Naive thymus-derived CD4-positive, alpha-beta T cell (primary cell): ENCODE measurements at regions not wholly inside any gene's neighbourhood (a gene's known extent, or its start where the extent isn't known, plus 50 kb on each side); places are given as distances from the start of the nearest gene placed in this dataset.

ENCODE experiments used
- ATAC-seq: fragments of 150-1000 bp; cut with Tn5 transposase; 2 replicates; pipeline ENCODE4 v1.10.0; 2021; ENCODE audit warnings: mild to moderate bottlenecking, moderate library complexity
- CTCF ChIA-PET: fragments of 350-600 bp; sonication (Branson Sonifier 250); formaldehyde crosslinking; loops from one replicate; lab custom pipeline; 2021; ENCODE audit warnings: antibody characterized with exemption; lab: Charles Lee
- POLR2A ChIA-PET: fragments of 350-600 bp; sonication (Branson Sonifier 250); formaldehyde crosslinking; loops from one replicate; lab custom pipeline; 2021; ENCODE audit warnings: antibody characterized with exemption, inconsistent platforms; lab: Charles Lee
- DNase-seq, 9 donors: peaks; one replicate each; pipeline versions ENCODE4 v3.0.0 to v3.0.0-alpha.2; 2020 to 2022; ENCODE audit warnings: mixed read lengths in 1 of 9
- H3K27ac ChIP-seq: one replicate; pipeline ENCODE4 v1.7.0; 2013; ENCODE audit warnings: mild to moderate bottlenecking, low read depth, low read length, moderate library complexity
- H3K27me3 ChIP-seq, 2 donors: one replicate each; pipeline ENCODE4 v1.7.0; 2013; ENCODE audit warnings: low read length in 2 of 2, mild to moderate bottlenecking in 2 of 2, moderate library complexity in 2 of 2; ENCODE audit not compliant: control insufficient read depth in 2 of 2, insufficient read depth in 2 of 2
- H3K36me3 ChIP-seq, 3 experiments: 1 replicate in 2 of 3; 2 replicates in 1 of 3; pipeline ENCODE4 v1.7.0; 2013; ENCODE audit warnings: low read length in 3 of 3, mild to moderate bottlenecking in 3 of 3, moderate library complexity in 1 of 3; ENCODE audit not compliant: insufficient read depth in 3 of 3, control insufficient read depth in 2 of 3
- H3K4me1 ChIP-seq, 2 donors: one replicate each; pipeline ENCODE4 v1.7.0; 2013; ENCODE audit warnings: low read length in 2 of 2, mild to moderate bottlenecking in 2 of 2, moderate library complexity in 1 of 2; ENCODE audit not compliant: control insufficient read depth in 2 of 2, insufficient read depth in 2 of 2
- H3K4me3 ChIP-seq: 2 replicates; pipeline ENCODE4 v1.7.0; 2013; ENCODE audit warnings: mild to moderate bottlenecking, low read length
- H3K9me3 ChIP-seq, 3 experiments: 1 replicate in 2 of 3; 2 replicates in 1 of 3; pipeline ENCODE4 v1.7.0; 2013; ENCODE audit warnings: low read length in 3 of 3; ENCODE audit not compliant: control insufficient read depth in 2 of 3
- H3K27ac Mint-ChIP-seq, 9 donors: one replicate each; pipeline ENCODE4 v1.8.0; 2020 to 2022; ENCODE audit warnings: mixed read lengths in 9 of 9, mild to moderate bottlenecking in 8 of 9, moderate library complexity in 5 of 9, inconsistent platforms in 2 of 9
- H3K27me3 Mint-ChIP-seq, 5 donors: one replicate each; pipeline ENCODE4 v1.8.0; 2021 to 2022; ENCODE audit warnings: mixed read lengths in 5 of 5, mild to moderate bottlenecking in 1 of 5
- H3K36me3 Mint-ChIP-seq, 5 donors: one replicate each; pipeline ENCODE4 v1.8.0; 2020 to 2022; ENCODE audit warnings: mixed read lengths in 5 of 5, mild to moderate bottlenecking in 3 of 5, inconsistent platforms in 1 of 5
- H3K4me1 Mint-ChIP-seq, 7 donors: one replicate each; pipeline ENCODE4 v1.8.0; 2020 to 2022; ENCODE audit warnings: mixed read lengths in 7 of 7, mild to moderate bottlenecking in 3 of 7, inconsistent platforms in 1 of 7
- H3K4me3 Mint-ChIP-seq, 10 donors: one replicate each; pipeline ENCODE4 v1.8.0; 2020 to 2022; ENCODE audit warnings: mild to moderate bottlenecking in 10 of 10, mixed read lengths in 10 of 10, moderate library complexity in 6 of 10, inconsistent platforms in 2 of 10
- H3K9me3 Mint-ChIP-seq, 11 donors: one replicate each; pipeline ENCODE4 v1.8.0; 2020 to 2022; ENCODE audit warnings: mixed read lengths in 11 of 11, mild to moderate bottlenecking in 4 of 11, inconsistent platforms in 1 of 11, moderate library complexity in 1 of 11
- intact Hi-C, 2 donors: fragments of 100-400 bp; cut with micrococcal nuclease; formaldehyde crosslinking; loops; one replicate each; pipeline ENCODE4 v1.15.1; 2023

DNA sequence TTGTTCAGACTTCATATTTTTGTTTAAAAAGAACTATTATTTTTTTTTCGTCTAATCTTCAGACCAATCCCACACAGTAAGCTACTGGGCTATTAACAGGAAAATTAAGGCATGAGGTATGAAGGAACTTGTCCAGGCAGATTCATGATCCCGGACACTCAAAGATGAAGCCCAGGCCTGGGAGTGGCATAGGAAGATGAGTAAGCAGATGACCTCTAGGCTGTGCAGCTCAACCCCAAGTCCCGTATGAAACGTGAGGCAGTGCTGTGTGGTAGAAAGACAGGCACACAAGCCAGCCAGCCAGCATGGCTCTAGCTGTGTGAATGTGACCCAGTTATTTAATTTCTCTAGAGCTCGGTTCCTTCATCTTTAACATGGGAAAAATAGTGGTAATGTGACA lies 231.9 kb downstream of the CLIC5 start:
- ATAC-seq: no peak
- CTCF ChIA-PET: no interaction called here
- H3K4me3 Mint-ChIP-seq: no peak overlapping the region
- Histone ChIP-seq H3K4me1 (no peaks in the 10 kb centered on the region), H3K9me3 (no peaks in the 10 kb centered on the region), H3K4me3 (no peak overlapping the region), H3K27ac (no peak overlapping the region), H3K27me3 (no peaks in the 10 kb centered on the region), H3K36me3 (no peaks in the 10 kb centered on the region)
- H3K9me3 Mint-ChIP-seq: peaks cover 0 to 3% (median 0%) of the 10 kb centered on the region in 11 donors
- H3K4me1 Mint-ChIP-seq: no peaks in the 10 kb centered on the region
- no peak overlapping the region for H3K27ac Mint-ChIP-seq
- H3K27me3 Mint-ChIP-seq: no peaks in the 10 kb centered on the region
- DNase-seq: no peak
- no peaks in the 10 kb centered on the region for H3K36me3 Mint-ChIP-seq
- intact Hi-C loops: no loop called here
- POLR2A ChIA-PET: interaction anchor here (0.9 kb wide), 1 partner anchor 56 kb away, joined by 3 read pairs; no protein-coding TSS in a partner anchor

DNA sequence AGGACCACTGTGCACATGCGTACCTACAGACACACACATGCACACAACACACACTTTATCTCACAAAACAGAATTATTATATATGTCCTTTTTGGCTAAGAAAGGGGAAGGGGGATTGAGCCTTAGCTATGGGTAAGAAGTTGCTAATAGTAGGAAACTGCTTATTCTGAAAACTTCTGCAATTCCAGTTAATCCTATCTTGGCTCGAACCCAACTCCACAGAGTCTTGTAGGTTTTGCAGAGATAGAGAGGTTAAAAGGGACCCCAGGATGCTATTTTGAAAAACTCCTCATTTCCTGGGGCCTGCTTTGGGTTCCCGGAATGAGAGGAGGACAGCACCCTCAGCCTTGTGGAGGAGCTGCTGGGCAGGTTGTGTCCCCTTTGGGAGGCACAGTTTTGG lies 233.8 kb downstream of the CLIC5 start:
- Mint-ChIP-seq H3K36me3 (no peaks in the 10 kb centered on the region), H3K4me3 (no peak overlapping the region), H3K9me3 (peaks cover 0 to 3% (median 0%) of the 10 kb centered on the region in 11 donors), H3K27me3 (no peaks in the 10 kb centered on the region), H3K4me1 (no peaks in the 10 kb centered on the region), H3K27ac (no peak overlapping the region)
- no peaks in the 10 kb centered on the region for H3K9me3 ChIP-seq
- no peak overlapping the region for H3K4me3 ChIP-seq
- ChIA-PET POLR2A (no interaction called here), CTCF (no interaction called here)
- ATAC-seq (no peak), DNase-seq (no peak)
- no peaks in the 10 kb centered on the region for H3K27me3 ChIP-seq
- no peaks in the 10 kb centered on the region for H3K4me1 ChIP-seq
- H3K27ac ChIP-seq: no peak overlapping the region
- no peaks in the 10 kb centered on the region for H3K36me3 ChIP-seq
- intact Hi-C loops: no loop called here

- no peak overlapping the region for H3K27ac Mint-ChIP-seq
- H3K4me1 Mint-ChIP-seq: no peaks in the 10 kb centered on the region
- CTCF ChIA-PET: no interaction called here
- peaks cover 0 to 3% (median 0%) of the 10 kb centered on the region in 11 donors for H3K9me3 Mint-ChIP-seq
- no peak for ATAC-seq
- intact Hi-C loops: no loop called here
- Histone ChIP-seq H3K4me3 (no peak overlapping the region), H3K9me3 (no peaks in the 10 kb centered on the region), H3K27ac (no peak overlapping the region), H3K36me3 (no peaks in the 10 kb centered on the region), H3K4me1 (no peaks in the 10 kb centered on the region), H3K27me3 (no peaks in the 10 kb centered on the region)
- H3K27me3 Mint-ChIP-seq: no peaks in the 10 kb centered on the region
- no peak for DNase-seq
- no peaks in the 10 kb centered on the region for H3K36me3 Mint-ChIP-seq
- H3K4me3 Mint-ChIP-seq: no peak overlapping the region
- POLR2A ChIA-PET: interaction anchor here (0.6 kb wide), 1 partner anchor 352 kb away, joined by 4 read pairs; no protein-coding TSS in a partner anchor
Measured at GRCh38 chr6:45780523-45780922, 235.1 kb downstream of the CLIC5 start.

- no peak overlapping the region for H3K4me3 ChIP-seq
- H3K36me3 ChIP-seq: no peaks in the 10 kb centered on the region
- ChIA-PET CTCF (no interaction called here), POLR2A (no interaction called here)
- no peaks in the 10 kb centered on the region for H3K9me3 ChIP-seq
- no peaks in the 10 kb centered on the region for H3K27me3 ChIP-seq
- no peak for ATAC-seq
- Mint-ChIP-seq H3K36me3 (peaks cover 0 to 2% (median 0%) of the 10 kb centered on the region in 5 donors), H3K4me3 (no peak overlapping the region), H3K4me1 (no peaks in the 10 kb centered on the region), H3K9me3 (peaks cover 0 to 8% (median 1%) of the 10 kb centered on the region in 11 donors), H3K27ac (no peak overlapping the region), H3K27me3 (peaks cover 4 to 14% (median 6%) of the 10 kb centered on the region in 5 donors)
- no peak for DNase-seq
- no peaks in the 10 kb centered on the region for H3K4me1 ChIP-seq
- no peak overlapping the region for H3K27ac ChIP-seq
- intact Hi-C loops: no loop called here
Measured at GRCh38 chr6:45775026-45775697, 240.5 kb downstream of the CLIC5 start.

- no peak for ATAC-seq
- intact Hi-C loops: no loop called here
- Histone ChIP-seq H3K4me1 (no peaks in the 10 kb centered on the region), H3K27me3 (no peaks in the 10 kb centered on the region), H3K4me3 (no peak overlapping the region), H3K9me3 (no peaks in the 10 kb centered on the region), H3K27ac (no peak overlapping the region), H3K36me3 (no peaks in the 10 kb centered on the region)
- POLR2A ChIA-PET: no interaction called here
- Mint-ChIP-seq H3K27ac (no peak overlapping the region), H3K9me3 (peaks cover 0 to 12% (median 4%) of the 10 kb centered on the region in 11 donors), H3K27me3 (peaks cover 4 to 14% (median 6%) of the 10 kb centered on the region in 5 donors), H3K4me1 (no peaks in the 10 kb centered on the region), H3K36me3 (peaks cover 0 to 5% (median 0%) of the 10 kb centered on the region in 5 donors), H3K4me3 (no peak overlapping the region)
- DNase-seq: no peak
- CTCF ChIA-PET: interaction anchor here (0.6 kb wide), 1 partner anchor 164 kb away, joined by 3 read pairs; no protein-coding TSS in a partner anchor
Measured at GRCh38 chr6:45773906-45774305, 241.8 kb downstream of the CLIC5 start.

DNA sequence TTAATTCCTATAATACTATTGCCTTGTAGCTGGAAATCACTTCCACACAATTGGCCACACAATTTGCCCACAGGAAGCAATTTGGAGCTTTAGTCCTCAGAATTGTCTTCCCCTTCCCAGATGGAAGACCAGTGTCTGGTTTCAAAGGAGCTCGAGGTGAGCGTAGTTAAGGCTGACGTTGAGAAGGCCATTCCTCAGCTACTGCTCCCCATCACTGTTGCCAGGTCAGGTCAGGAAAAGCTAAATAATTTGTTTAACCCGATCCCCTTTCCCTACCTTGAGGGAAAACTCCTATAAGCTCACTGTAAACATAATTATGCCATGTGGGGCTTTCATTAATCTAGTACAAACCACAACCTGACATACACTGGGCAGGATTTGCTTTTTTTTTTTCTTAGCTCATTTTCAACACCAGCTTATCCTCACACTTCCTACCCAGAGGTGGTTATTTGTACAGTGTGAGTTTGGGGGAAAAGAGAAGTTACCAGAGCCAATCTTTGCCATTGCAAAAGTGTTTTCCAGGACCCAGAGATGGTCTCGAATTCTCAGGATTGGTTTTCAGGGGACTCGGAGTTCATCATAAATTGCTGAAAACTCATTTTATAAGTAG lies 242.7 kb downstream of the CLIC5 start:
- peaks cover 4 to 14% (median 6%) of the 10 kb centered on the region in 5 donors for H3K27me3 Mint-ChIP-seq

More for the DNA sequence above, 242.7 kb downstream of the CLIC5 start:
- Histone ChIP-seq H3K9me3 (no peaks in the 10 kb centered on the region), H3K27me3 (no peaks in the 10 kb centered on the region), H3K4me1 (no peaks in the 10 kb centered on the region), H3K4me3 (no peak overlapping the region), H3K27ac (no peak overlapping the region), H3K36me3 (no peaks in the 10 kb centered on the region)
- no peaks in the 10 kb centered on the region for H3K4me1 Mint-ChIP-seq
- no peak for ATAC-seq
- no peak overlapping the region for H3K27ac Mint-ChIP-seq
- POLR2A ChIA-PET: no interaction called here
- peaks cover 0 to 12% (median 4%) of the 10 kb centered on the region in 11 donors for H3K9me3 Mint-ChIP-seq
- no peak for DNase-seq
- H3K36me3 Mint-ChIP-seq: peaks cover 0 to 5% (median 0%) of the 10 kb centered on the region in 5 donors
- H3K4me3 Mint-ChIP-seq: no peak overlapping the region
- CTCF ChIA-PET: interaction anchor here (0.9 kb wide), 1 partner anchor 10 kb away, joined by 3 read pairs; no protein-coding TSS in a partner anchor
- intact Hi-C loops: no loop called here
